LoVo (cell line): ENCODE measurements at regions not wholly inside any gene's neighbourhood (a gene's known extent, or its start where the extent isn't known, plus 50 kb on each side); places are given as distances from the start of the nearest gene placed in this dataset.

ENCODE experiments used
- DNase-seq: peaks from one replicate; pipeline ENCODE4 v3.0.0-alpha.2; 2016; ENCODE audit warnings: low spot score

DNA sequence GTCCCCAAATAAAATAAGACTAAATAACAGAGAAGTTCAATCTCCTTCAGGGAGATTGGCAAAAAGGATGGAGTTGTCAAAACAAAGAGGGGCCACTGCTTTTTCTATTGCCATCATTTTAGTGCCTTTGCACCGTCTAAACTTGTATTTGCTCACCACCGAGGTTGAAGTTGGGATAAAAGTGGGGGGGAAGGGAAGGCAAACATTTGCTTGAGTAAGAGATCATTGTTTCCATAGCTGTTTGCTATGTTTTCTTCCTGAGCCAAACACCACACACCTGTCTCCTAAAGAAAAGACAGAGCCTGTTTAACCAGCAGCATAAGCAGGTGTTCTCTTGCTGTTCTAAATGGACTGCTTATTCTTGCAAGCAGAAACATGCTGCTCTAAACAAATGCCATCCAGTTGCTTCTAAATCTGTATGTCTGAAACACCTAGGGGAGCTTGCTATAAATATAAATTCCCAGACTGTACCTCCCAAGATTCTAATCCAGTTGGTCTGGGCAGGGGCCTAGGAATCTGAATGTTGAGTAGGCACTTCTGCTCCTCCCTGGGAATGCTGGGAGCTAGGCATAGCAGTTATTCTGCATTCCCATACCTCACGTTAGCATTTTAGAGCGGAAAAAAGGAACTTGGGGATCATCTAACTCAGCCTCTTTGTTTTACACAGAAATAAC lies 179.4 kb upstream of the ARL4C start:
- DNase-seq, result no peak

DNA sequence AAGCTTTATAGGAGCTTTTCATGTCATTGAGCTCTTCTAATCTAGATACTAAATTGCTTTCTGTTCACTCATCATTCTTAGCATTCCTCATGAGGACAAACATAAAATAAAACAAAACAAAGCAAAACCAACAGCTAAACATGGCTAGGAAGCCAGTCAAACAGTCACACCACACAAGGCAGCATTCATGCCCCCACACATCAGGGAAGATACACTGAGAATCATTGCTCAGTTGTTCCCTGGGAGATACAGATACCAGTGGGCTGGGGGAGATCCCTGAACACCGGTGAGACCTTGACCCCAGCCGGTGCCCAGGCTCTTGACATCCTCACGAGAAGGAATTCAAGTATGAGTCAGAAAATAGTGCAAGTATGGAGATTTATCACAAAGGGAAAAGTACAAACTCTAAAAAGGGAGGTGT lies 177.9 kb upstream of the ARL4C start:
- no peak for DNase-seq

DNA sequence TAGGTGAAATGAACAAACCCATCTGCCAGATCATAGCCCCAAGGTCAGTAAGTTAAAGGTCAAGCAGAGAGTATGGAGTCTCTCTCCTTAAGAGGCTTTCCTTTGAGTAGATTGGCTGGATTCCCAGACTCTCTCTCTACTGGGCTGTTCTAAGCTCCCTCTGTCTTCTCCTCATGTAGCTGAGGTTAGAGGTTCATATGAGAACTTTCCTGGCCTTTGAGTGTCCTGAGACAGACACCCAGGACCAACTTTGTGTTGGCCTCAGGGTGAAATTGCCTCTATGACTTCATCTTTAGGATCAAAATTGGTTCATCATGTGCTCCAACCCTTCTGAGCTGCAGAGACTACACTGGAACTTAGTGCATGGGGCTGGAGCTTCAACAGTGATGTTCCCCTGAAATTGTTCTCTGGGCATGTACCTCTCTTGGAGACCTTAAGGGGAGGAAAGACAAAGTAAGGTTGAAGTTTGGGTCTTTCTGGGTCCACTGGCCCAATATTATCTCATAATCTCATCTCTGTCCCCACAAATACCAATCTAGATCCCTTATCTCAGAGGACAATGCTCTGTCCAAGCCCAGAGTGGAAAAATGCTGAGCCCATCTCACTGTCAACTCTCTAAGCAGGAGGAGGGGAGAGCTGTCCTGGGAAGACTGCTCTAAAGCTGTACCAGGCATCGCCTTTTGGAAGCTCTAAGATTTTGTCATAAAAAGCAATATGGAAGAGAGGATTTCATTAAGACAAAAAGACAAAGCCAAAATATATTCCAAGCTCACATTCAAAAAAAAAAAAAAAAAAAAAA lies 177.3 kb upstream of the ARL4C start:
- DNase-seq, result no peak

DNA sequence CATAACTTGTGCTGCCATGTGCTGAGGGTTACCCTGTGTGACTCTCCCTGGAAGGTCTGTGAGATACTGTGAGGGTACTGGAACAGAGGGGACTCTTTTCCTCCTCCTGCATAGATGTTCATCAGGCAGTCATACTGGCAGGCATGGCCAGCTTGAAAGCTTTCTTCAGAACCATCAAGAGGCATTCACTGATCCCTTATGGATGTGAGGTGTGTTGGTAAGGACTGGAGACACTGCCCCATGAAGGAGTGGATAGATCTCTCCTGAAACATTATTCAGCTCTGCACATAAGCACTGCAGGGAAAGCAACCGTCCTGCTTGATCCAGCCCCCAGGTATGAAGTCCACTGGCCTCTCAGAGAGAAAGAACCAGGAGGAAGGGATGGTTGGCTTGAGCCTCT lies 176.6 kb upstream of the ARL4C start:
- DNase-seq, result no peak

DNA sequence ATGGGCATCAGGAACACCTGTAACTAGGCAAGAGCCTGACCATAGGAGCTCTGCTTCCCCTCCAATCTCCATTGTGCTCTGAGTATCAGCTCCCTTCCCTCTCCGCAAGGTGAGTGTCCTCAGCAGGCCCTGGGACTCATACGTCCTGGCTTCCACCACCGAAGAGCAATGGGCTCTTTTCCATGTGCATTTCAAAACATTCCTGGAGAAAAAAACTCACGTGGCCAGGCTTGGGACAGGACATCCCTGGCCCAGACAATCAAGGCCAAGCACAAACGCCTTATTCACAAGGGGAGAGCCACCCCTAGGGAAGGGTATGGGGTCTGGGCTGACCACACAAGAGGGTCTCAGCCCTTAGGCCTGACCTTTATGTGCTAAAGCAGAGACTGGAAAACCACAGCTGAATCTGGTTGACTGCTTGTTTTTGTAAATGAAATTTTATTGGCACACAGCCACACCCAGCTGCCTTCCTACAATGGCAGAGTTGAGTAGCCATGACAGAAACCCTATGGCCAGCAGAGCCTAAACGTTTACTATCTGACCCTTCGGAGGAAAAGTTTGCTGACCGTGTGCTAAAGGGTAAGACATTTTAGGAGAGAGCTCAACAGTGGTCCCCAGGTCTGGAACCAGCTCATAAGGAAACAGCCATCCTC lies 175.7 kb upstream of the ARL4C start:
- no peak for DNase-seq

DNA sequence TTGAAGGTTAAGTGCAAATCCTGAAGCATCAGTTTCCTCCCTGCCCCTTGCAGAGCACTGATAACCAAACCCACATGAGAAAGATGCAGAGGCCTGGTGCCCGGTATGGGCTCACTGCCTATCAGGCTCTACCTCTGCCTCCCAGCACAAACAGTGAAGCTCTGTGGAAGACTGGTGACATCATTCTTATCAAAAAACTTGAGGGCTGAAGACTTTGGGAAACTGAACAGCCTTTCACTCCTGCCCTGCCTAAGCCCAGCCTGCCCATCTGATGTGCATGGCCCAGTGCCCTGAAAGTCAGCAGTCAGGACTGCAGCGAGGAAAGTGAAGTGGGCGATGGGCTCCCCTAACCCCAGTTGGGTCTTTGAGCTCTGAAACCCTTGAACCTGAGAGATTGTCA lies 174.8 kb upstream of the ARL4C start:
- no peak for DNase-seq

DNA sequence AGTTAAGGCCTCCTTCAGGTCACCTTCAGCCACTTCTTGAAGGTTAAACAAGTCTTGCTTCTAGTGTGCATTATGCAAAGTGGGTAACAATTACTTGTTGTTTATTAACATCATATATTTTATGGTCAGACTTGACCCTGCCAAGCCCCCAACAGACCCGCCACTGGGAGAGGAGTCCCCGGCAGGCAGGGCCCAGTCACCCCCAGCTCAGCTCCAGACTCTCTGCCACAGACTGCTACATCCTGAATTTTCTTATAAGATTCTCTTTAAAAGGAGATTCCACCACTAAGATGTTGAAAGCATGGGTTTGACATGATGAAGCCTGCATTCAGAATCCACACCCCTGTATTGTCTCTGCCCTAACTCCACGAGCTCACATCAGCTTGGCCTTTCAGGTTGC lies 174.3 kb upstream of the ARL4C start:
- no peak for DNase-seq

DNA sequence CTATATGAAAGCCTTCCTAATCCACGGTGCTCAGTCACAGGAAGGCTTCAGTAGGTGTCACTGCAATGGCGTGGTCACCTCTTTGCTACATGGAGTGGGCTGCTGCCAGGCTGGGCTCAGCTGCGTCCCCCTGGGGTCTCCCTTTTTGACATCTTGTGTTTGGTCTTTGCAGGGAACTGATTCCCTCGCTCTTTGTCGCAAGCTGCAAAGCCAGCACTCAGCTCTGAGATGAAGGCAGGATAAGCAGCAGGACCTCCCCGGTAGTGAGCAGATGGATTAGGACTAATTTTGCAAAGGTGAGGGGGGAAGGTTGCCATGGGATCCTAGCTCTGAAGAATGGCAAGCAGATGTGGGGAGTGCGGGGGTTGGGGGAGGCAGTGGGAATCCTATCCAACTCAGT lies 173.9 kb upstream of the ARL4C start:
- DNase-seq, result no peak

DNA sequence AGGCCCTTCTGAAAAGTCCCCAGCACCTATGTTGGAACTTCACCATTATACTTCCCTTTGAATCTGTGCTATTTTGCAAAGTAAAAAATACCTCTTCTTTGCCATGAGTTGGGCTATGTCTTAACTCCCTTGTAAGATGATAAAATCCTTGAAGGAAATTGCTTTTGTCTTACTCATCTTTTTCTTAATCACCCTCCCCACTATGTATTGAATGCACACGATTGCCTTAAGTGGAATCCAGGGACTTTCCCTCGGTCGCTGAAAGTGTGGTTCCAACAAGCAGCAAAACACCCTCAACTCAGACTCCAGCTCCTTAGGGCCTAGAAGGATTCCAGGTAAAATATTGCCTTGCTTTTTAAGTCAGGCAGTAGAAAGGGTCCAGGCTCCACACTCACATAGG lies 173.2 kb upstream of the ARL4C start:
- no peak for DNase-seq

DNA sequence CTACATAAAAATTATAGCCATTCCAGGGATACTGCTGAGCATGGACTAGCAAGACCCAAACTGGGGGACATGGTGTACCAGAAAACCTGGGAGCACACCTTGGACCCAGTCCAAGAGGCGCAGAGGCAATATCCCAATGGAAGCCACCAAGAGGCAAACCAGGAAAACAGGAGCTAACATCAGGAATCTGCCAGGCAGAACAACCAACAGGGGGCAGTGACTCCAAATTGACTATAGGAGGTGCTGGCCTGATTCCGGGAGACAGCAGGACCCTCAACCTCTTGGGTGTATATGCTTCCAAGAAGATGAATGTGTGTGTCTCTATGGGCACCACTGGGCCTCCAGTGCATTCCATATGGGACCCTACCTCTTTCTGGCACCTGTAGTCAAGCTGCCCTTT lies 172.7 kb upstream of the ARL4C start:
- DNase-seq, result no peak

DNA sequence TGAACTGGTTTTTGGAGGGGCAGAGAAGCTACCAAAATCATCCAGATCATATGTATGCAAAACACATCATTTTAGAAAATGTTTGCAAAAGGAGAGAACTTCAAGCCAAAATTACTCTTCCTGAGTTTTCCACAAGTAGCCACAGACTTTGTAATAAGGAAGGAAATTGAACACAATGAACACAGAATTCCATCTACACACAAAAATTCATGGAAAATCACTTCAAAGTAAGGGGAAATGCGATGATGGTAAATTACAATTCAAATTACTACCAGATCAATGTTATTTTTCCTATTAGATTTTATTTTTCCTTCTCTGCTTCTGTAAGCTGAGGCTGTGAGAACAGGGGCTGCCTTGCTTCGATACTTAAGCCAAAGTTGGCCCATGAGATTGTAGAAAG lies 172.1 kb upstream of the ARL4C start:
- DNase-seq, result no peak

DNA sequence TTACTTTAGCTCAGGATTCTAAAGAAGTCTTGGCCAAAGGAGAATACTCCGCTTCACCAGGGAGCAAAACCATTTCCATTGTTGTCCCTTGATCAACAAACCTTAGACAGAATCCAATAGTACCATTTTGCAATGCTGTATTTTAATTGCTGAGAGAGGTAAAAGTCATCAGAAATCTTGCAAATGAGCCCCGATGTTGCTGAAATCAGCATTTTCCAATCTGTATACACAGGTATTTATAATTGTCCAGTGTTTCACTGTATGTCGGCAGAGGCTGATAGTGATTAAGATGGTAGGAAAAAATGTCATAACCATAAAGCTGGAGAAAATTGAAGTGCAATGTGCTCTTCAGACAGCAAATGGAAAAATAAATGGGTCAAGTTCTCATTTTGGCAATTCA lies 170.0 kb upstream of the ARL4C start:
- no peak for DNase-seq

DNA sequence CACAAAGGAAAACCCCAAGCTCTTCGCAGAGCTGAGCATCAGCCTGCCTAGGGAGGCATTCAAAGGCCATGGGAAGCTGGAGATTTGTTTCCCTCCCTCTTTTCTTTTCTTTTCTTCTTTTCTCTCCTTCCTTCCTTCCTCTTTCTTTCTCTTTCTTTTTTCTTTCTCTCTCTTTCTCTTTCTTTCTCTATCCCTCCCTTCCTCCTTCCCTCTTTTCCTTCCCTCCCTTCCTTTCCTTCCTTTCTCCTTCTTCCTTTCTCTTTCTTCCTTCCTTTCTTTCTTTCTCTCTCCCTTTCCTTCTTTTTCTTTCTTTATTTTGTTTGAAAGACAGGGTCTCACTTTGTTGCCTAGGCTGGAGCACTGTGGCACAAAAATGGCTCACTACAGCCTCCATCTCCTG lies 168.4 kb upstream of the ARL4C start:
- no peak for DNase-seq

DNA sequence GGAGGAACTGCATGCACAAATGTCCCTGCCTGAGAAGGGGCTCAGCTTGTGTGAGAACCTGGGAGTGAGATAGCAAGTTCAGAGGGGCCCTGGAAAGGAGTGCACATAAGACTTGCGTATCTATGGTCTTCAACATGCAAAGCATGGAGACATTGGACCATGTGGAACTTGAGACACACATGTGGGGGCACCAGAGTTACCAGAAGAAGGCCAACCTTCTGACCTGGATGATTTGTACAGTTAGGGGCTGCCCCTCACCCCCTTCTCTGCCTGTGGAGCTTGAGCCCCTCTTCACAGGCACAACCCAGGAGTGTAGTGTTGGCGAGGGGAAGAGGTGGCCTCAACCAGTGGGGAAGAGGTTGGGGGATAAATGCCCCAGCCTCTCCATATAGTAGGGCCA lies 165.0 kb upstream of the ARL4C start:
- DNase-seq, result no peak

DNA sequence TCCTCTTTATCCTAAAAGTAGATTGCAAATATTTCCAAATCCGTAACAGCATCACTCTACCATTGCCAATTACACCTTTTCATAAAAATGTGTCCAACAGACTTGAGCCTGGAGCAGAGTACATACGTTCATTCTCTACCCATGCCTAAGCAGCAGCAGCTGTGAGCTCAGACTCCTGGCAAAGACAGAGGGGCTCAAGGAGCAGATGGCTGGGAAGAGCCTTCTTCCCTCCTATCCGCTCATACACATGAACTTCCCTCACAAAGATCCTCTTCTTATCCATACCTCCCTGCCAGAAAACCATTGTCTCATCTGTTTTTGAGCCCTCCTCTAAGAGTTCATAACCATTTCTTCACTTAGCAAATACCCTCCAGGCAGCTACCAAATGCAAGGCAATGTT lies 164.3 kb upstream of the ARL4C start:
- no peak for DNase-seq

DNA sequence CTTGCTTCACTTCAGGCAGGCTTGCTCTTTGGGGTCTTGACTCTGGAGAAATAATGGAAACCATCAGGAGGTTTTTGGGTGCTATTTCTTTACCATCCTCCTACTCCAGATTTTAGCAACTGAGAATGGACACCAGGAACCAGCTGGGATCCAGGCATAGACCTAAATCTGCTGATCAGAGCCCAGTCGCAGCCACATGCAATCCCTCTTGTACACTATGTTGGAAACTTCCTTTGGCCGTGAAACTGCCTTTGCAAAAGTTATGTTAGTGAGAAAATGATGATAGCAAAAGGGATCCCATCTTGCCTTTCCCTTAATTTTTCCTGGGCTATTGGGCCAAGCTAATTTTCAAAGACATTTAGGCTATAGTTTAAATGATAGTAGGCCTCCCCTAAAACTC lies 158.8 kb upstream of the ARL4C start:
- no peak for DNase-seq

DNA sequence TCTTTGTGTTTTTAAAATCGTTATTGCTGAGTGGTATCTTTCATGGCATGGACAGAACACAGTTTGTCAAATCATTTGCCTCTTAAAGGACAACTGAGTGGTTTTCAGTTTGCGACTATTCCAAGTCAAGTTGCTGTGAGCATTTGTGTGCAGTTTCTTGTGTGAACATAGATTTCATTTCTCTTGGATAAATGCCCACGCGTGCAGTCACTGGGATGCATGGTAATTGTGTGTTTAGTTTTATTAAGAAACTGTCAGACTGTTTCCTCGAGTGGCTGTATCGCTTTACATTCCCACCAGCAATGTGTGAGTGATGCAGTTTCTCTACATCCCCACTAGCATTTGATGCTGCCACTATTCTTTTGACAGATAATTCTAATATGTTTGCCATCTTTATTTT lies 154.0 kb upstream of the ARL4C start:
- DNase-seq, result no peak

DNA sequence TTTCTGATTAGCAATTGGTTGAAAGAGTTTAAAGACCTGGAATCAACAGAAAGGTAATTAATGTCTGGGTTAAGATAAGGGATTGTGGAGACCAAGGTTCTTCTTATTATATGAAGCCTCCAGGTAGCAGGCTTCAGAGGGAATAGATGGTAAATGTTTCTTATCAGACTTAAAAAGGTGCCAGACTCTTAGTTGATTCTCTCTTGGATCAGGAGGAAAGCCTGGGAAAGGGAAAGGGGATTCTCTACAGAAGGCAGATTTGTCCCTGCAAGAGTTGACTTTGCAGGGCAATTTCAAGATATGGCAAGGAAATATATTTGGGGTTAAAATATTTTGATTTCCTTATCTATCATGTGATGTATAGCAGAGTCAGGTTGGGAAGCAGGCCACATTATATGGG lies 153.1 kb upstream of the ARL4C start:
- no peak for DNase-seq

DNA sequence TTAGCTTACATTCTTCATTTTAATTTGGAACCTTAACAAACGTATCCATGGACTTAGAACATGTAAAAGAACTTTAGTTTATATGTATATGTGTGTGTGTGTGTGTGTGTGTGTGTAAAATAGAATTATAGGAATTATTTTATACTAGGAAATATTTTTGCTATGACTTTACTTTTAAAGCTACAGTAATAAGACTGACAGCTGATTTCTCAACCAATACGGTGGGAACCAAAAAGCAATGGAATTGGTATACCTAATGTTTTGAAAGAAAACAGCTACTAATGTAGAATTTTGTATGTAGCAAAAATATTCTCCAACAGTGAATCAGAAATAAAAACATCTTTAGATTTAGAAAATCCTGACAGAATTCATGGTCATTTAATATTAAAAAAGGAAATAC lies 146.5 kb upstream of the ARL4C start:
- no peak for DNase-seq

DNA sequence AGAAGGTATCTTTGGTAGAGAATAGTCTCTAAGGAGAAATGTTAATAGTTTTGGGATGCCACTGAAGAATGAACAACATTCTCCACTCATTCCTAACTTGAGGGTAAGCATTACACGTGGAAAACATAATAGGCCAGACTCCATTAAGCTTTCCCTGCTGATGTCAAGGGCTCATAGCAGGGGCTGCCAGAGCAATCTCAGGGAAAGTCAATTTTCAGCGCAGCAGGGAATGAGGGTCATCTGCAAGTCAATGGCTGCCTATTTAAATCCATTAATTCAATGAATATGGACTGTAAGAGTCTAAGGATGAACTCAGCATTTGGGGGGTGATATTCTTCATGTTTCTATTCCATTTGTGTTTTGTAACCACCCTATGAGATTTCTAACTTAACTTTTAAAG lies 144.2 kb upstream of the ARL4C start:
- no peak for DNase-seq

DNA sequence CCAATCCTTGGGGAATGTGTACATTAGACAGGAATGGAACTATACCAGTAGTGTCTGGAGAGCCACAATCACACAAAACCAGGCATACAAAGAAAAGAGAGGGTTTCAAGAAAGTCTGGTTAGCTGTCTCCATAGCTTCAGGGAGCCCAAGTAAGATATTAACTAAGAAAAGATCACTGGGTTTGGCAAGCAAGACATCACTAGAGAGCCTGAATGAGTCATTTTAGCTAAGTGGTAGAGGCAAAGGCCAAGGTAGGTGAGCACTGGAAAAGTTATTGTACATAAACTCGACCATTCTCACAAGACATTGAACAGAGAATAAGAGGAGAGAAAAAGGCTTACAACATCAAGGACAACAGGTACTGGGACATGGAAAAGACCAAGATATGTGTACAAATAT lies 143.8 kb upstream of the ARL4C start:
- DNase-seq, result no peak

DNA sequence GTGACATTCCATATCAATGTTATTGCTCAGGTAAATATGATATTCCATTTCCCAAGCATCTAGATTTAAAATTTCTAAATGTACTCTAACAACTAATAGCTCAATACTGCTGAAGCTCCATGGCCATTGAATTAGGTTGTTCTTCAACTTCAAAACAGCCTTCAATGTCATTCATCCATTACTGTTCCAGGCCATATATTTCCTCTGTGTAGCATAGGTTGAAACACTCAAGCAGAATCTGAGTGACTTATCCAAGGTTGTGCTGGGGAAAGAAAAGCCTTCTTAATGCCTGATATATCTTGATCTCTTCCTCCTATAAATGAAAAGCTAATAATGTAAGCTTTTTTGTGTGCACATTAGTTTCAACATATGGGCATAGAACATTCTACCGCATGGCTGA lies 142.1 kb upstream of the ARL4C start:
- DNase-seq, result no peak

DNA sequence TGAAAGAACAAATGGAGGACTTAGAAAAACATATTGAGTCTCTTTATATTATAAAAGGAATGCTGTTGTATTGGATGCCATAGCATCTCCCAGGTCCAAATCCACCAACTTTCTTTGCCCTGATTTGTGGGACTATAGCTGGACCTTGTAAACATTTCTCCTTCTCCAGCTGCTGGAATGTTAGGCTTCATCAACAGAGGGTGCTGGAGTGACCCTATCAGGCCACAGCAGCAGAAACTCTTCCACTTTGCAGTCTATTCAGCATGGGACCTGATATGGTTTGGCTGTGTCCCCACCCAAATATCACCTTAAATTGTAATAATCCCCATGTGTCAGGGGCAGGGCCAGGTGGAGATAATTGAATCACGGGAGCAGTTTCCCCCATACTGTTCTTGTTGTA lies 138.4 kb upstream of the ARL4C start:
- DNase-seq, result no peak
